ENCODE measurements at regions not wholly inside any gene's neighbourhood (a gene's known extent, or its start where the extent isn't known, plus 50 kb on each side); places are given as distances from the start of the nearest gene placed in this dataset.

- 73 to 76% methylated on average over 16 of the region's 16 CpGs for WGBS, 2 donors
Observed at GRCh38 chr17:73983621-73984400, 219.7 kb upstream of the RPL38 start.

GRCh38 chr17:73984941-73985340, 218.5 kb upstream of the RPL38 start:
- H3K9me3 ChIP-seq (ENCODE audit: control insufficient read depth in 2 of 2, insufficient read depth in 1 of 2, low read depth in 1 of 2, low read length in 1 of 2) = no peaks in the 10 kb centered on the region
- WGBS, 2 donors = 44 to 45% methylated on average over 5 of the region's 5 CpGs
- no peaks in the 10 kb centered on the region for H3K27me3 ChIP-seq (ENCODE audit: control insufficient read depth in 1 of 2, insufficient read depth in 2 of 2, low read length in 2 of 2)
- H3K27ac ChIP-seq (ENCODE audit: low read depth in 2 of 2, low read length in 1 of 2) = no peak overlapping the region
- H3K4me3 ChIP-seq (ENCODE audit: low read depth in 1 of 2, low read length in 2 of 2) = no peak overlapping the region
- H3K4me1 ChIP-seq (ENCODE audit: control insufficient read depth in 2 of 2, insufficient read depth in 2 of 2, low read length in 1 of 2) = no peaks in the 10 kb centered on the region
- H3K36me3 ChIP-seq (ENCODE audit: control insufficient read depth in 2 of 2, insufficient read depth in 2 of 2, low read length in 1 of 2) = no peaks in the 10 kb centered on the region

More at GRCh38 chr17:73983621-73984400, 219.7 kb upstream of the RPL38 start:
- Histone ChIP-seq H3K27ac (ENCODE audit: low read depth in 2 of 2, low read length in 1 of 2) (no peak overlapping the region), H3K4me1 (ENCODE audit: control insufficient read depth in 2 of 2, insufficient read depth in 2 of 2, low read length in 1 of 2) (no peaks in the 10 kb centered on the region), H3K4me3 (ENCODE audit: low read depth in 1 of 2, low read length in 2 of 2) (no peak overlapping the region), H3K27me3 (ENCODE audit: control insufficient read depth in 1 of 2, insufficient read depth in 2 of 2, low read length in 2 of 2) (no peaks in the 10 kb centered on the region), H3K36me3 (ENCODE audit: control insufficient read depth in 2 of 2, insufficient read depth in 2 of 2, low read length in 1 of 2) (no peaks in the 10 kb centered on the region), H3K9me3 (ENCODE audit: control insufficient read depth in 2 of 2, insufficient read depth in 1 of 2, low read depth in 1 of 2, low read length in 1 of 2) (no peaks in the 10 kb centered on the region)

- H3K9me3 ChIP-seq (ENCODE audit: control insufficient read depth in 2 of 2, insufficient read depth in 1 of 2, low read depth in 1 of 2, low read length in 1 of 2) = no peaks in the 10 kb centered on the region
- no peaks in the 10 kb centered on the region for H3K4me1 ChIP-seq (ENCODE audit: control insufficient read depth in 2 of 2, insufficient read depth in 2 of 2, low read length in 1 of 2)
- no peak overlapping the region for H3K4me3 ChIP-seq (ENCODE audit: low read depth in 1 of 2, low read length in 2 of 2)
- H3K36me3 ChIP-seq (ENCODE audit: control insufficient read depth in 2 of 2, insufficient read depth in 2 of 2, low read length in 1 of 2) = no peaks in the 10 kb centered on the region
- 87% methylated on average over 11 of the region's 11 CpGs for WGBS, 2 donors
- no peak overlapping the region for H3K27ac ChIP-seq (ENCODE audit: low read depth in 2 of 2, low read length in 1 of 2)
- no peaks in the 10 kb centered on the region for H3K27me3 ChIP-seq (ENCODE audit: control insufficient read depth in 1 of 2, insufficient read depth in 2 of 2, low read length in 2 of 2)
Observed at GRCh38 chr17:73985466-73986015, 217.9 kb upstream of the RPL38 start.

GRCh38 chr17:73986641-73987177, 216.8 kb upstream of the RPL38 start:
- Histone ChIP-seq H3K4me1 (ENCODE audit: control insufficient read depth in 2 of 2, insufficient read depth in 2 of 2, low read length in 1 of 2) (no peaks in the 10 kb centered on the region), H3K4me3 (ENCODE audit: low read depth in 1 of 2, low read length in 2 of 2) (no peak overlapping the region), H3K27me3 (ENCODE audit: control insufficient read depth in 1 of 2, insufficient read depth in 2 of 2, low read length in 2 of 2) (no peaks in the 10 kb centered on the region), H3K27ac (ENCODE audit: low read depth in 2 of 2, low read length in 1 of 2) (no peak overlapping the region), H3K36me3 (ENCODE audit: control insufficient read depth in 2 of 2, insufficient read depth in 2 of 2, low read length in 1 of 2) (no peaks in the 10 kb centered on the region), H3K9me3 (ENCODE audit: control insufficient read depth in 2 of 2, insufficient read depth in 1 of 2, low read depth in 1 of 2, low read length in 1 of 2) (no peaks in the 10 kb centered on the region)
- WGBS, 2 donors = 46 to 57% methylated on average over 9 of the region's 9 CpGs

GRCh38 chr17:73987395-73987794, 216.1 kb upstream of the RPL38 start:
- no peaks in the 10 kb centered on the region for H3K27me3 ChIP-seq (ENCODE audit: control insufficient read depth in 1 of 2, insufficient read depth in 2 of 2, low read length in 2 of 2)
- 83 to 88% methylated on average over 9 of the region's 9 CpGs for WGBS, 2 donors
- H3K4me1 ChIP-seq (ENCODE audit: control insufficient read depth in 2 of 2, insufficient read depth in 2 of 2, low read length in 1 of 2) = no peaks in the 10 kb centered on the region
- no peak overlapping the region for H3K27ac ChIP-seq (ENCODE audit: low read depth in 2 of 2, low read length in 1 of 2)
- no peak overlapping the region for H3K4me3 ChIP-seq (ENCODE audit: low read depth in 1 of 2, low read length in 2 of 2)
- H3K9me3 ChIP-seq (ENCODE audit: control insufficient read depth in 2 of 2, insufficient read depth in 1 of 2, low read depth in 1 of 2, low read length in 1 of 2) = no peaks in the 10 kb centered on the region
- H3K36me3 ChIP-seq (ENCODE audit: control insufficient read depth in 2 of 2, insufficient read depth in 2 of 2, low read length in 1 of 2) = no peaks in the 10 kb centered on the region

GRCh38 chr17:73987845-73988509, 215.5 kb upstream of the RPL38 start:
- 73 to 76% methylated on average over 16 of the region's 16 CpGs for WGBS, 2 donors
- no peak overlapping the region for H3K27ac ChIP-seq (ENCODE audit: low read depth in 2 of 2, low read length in 1 of 2)
- H3K36me3 ChIP-seq (ENCODE audit: control insufficient read depth in 2 of 2, insufficient read depth in 2 of 2, low read length in 1 of 2) = no peaks in the 10 kb centered on the region
- no peaks in the 10 kb centered on the region for H3K9me3 ChIP-seq (ENCODE audit: control insufficient read depth in 2 of 2, insufficient read depth in 1 of 2, low read depth in 1 of 2, low read length in 1 of 2)
- H3K4me1 ChIP-seq (ENCODE audit: control insufficient read depth in 2 of 2, insufficient read depth in 2 of 2, low read length in 1 of 2) = no peaks in the 10 kb centered on the region
- no peak overlapping the region for H3K4me3 ChIP-seq (ENCODE audit: low read depth in 1 of 2, low read length in 2 of 2)
- no peaks in the 10 kb centered on the region for H3K27me3 ChIP-seq (ENCODE audit: control insufficient read depth in 1 of 2, insufficient read depth in 2 of 2, low read length in 2 of 2)

GRCh38 chr17:73989671-73990070, 213.8 kb upstream of the RPL38 start:
- Histone ChIP-seq H3K27me3 (ENCODE audit: control insufficient read depth in 1 of 2, insufficient read depth in 2 of 2, low read length in 2 of 2) (no peaks in the 10 kb centered on the region), H3K9me3 (ENCODE audit: control insufficient read depth in 2 of 2, insufficient read depth in 1 of 2, low read depth in 1 of 2, low read length in 1 of 2) (no peaks in the 10 kb centered on the region), H3K36me3 (ENCODE audit: control insufficient read depth in 2 of 2, insufficient read depth in 2 of 2, low read length in 1 of 2) (no peaks in the 10 kb centered on the region), H3K4me1 (ENCODE audit: control insufficient read depth in 2 of 2, insufficient read depth in 2 of 2, low read length in 1 of 2) (no peaks in the 10 kb centered on the region), H3K27ac (ENCODE audit: low read depth in 2 of 2, low read length in 1 of 2) (no peak overlapping the region), H3K4me3 (ENCODE audit: low read depth in 1 of 2, low read length in 2 of 2) (no peak overlapping the region)
- WGBS, 2 donors = 69 to 73% methylated on average over 14 of the region's 14 CpGs

GRCh38 chr17:73990290-73990689, 213.2 kb upstream of the RPL38 start:
- Histone ChIP-seq H3K4me3 (ENCODE audit: low read depth in 1 of 2, low read length in 2 of 2) (no peak overlapping the region), H3K9me3 (ENCODE audit: control insufficient read depth in 2 of 2, insufficient read depth in 1 of 2, low read depth in 1 of 2, low read length in 1 of 2) (no peaks in the 10 kb centered on the region)
- WGBS, 2 donors = 81% methylated on average over 7 of the region's 7 CpGs

GRCh38 chr17:73991260-73991659, 212.2 kb upstream of the RPL38 start:
- Histone ChIP-seq H3K27me3 (ENCODE audit: control insufficient read depth in 1 of 2, insufficient read depth in 2 of 2, low read length in 2 of 2) (no peaks in the 10 kb centered on the region), H3K4me1 (ENCODE audit: control insufficient read depth in 2 of 2, insufficient read depth in 2 of 2, low read length in 1 of 2) (no peaks in the 10 kb centered on the region), H3K9me3 (ENCODE audit: control insufficient read depth in 2 of 2, insufficient read depth in 1 of 2, low read depth in 1 of 2, low read length in 1 of 2) (no peaks in the 10 kb centered on the region), H3K36me3 (ENCODE audit: control insufficient read depth in 2 of 2, insufficient read depth in 2 of 2, low read length in 1 of 2) (no peaks in the 10 kb centered on the region), H3K27ac (ENCODE audit: low read depth in 2 of 2, low read length in 1 of 2) (no peak overlapping the region), H3K4me3 (ENCODE audit: low read depth in 1 of 2, low read length in 2 of 2) (no peak overlapping the region)
- 56 to 62% methylated on average over 5 of the region's 5 CpGs for WGBS, 2 donors

More at GRCh38 chr17:73990290-73990689, 213.2 kb upstream of the RPL38 start:
- H3K27me3 ChIP-seq (ENCODE audit: control insufficient read depth in 1 of 2, insufficient read depth in 2 of 2, low read length in 2 of 2) = no peaks in the 10 kb centered on the region
- no peaks in the 10 kb centered on the region for H3K4me1 ChIP-seq (ENCODE audit: control insufficient read depth in 2 of 2, insufficient read depth in 2 of 2, low read length in 1 of 2)
- no peak overlapping the region for H3K27ac ChIP-seq (ENCODE audit: low read depth in 2 of 2, low read length in 1 of 2)
- no peaks in the 10 kb centered on the region for H3K36me3 ChIP-seq (ENCODE audit: control insufficient read depth in 2 of 2, insufficient read depth in 2 of 2, low read length in 1 of 2)

Measured in esophagus (tissue), 2 donors.